ENCODE measurements at regions not wholly inside any gene's neighbourhood (a gene's known extent, or its start where the extent isn't known, plus 50 kb on each side); places are given as distances from the start of the nearest gene placed in this dataset.

GRCh38 chr12:30859226-30859625, 67.3 kb upstream of the TSPAN11 start:
- Histone ChIP-seq H2BK120ac (replicated peaks; ENCODE audit: low read depth, low read length) (no peak overlapping the region), H3K27me3 (replicated peaks in 1 of 4; ENCODE audit: control insufficient read depth in 3 of 4, extremely low read depth in 1 of 4, insufficient read depth in 3 of 4, low read length in 3 of 4) (no peaks in the 10 kb centered on the region; a peak in 1 of 7 replicates), H3K9ac (replicated peaks in 1 of 4; ENCODE audit: extremely low read depth in 1 of 4, low read depth in 3 of 4, low read length in 3 of 4) (no peak overlapping the region), H2BK12ac (ENCODE audit: low read depth, low read length) (no peak overlapping the region), H4K91ac (replicated peaks; ENCODE audit: insufficient read length, low read length) (no peak overlapping the region), H4K8ac (ENCODE audit: extremely low read depth, insufficient read depth, low read length) (no peak overlapping the region), H3K23ac (ENCODE audit: insufficient read length) (no peak overlapping the region), H3K23me2 (ENCODE audit: low read depth, low read length) (no peaks in the 10 kb centered on the region), H3K4me1 (replicated peaks in 1 of 4; ENCODE audit: control insufficient read depth in 3 of 4, insufficient read depth in 4 of 4, low read length in 3 of 4) (peaks cover 0 to 4% (median under 1%) of the 10 kb centered on the region in 4 experiments; a peak in 1 of 7 replicates), H3K18ac (ENCODE audit: extremely low read depth, low read length) (no peak overlapping the region), H2AFZ (ENCODE audit: low read length) (no peak overlapping the region), H3K79me1 (ENCODE audit: low read depth, low read length) (no peaks in the 10 kb centered on the region), H3K4me2 (ENCODE audit: insufficient read depth in 1 of 2, low read depth in 2 of 2, low read length in 2 of 2) (no peak overlapping the region), H3K79me2 (ENCODE audit: control insufficient read depth in 1 of 2, insufficient read depth in 2 of 2, low read length in 2 of 2) (no peaks in the 10 kb centered on the region), H2BK5ac (ENCODE audit: low read depth, low read length) (no peak overlapping the region), H3K4ac (replicated peaks; ENCODE audit: insufficient read length, low read depth, low read length) (no peak overlapping the region), H3K14ac (ENCODE audit: insufficient read length) (no peak overlapping the region), H3K36me3 (ENCODE audit: control insufficient read depth in 2 of 4, insufficient read depth in 4 of 4, low read length in 3 of 4) (no peaks in the 10 kb centered on the region), H3K56ac (replicated peaks; ENCODE audit: insufficient read length, low read depth, low read length) (no peak overlapping the region), H4K5ac (ENCODE audit: insufficient read length, low read depth, low read length) (no peak overlapping the region), H3K4me3 (ENCODE audit: extremely low read depth in 1 of 4, insufficient read depth in 2 of 4, low read depth in 3 of 4, low read length in 4 of 4) (no peak overlapping the region), H2AK5ac (ENCODE audit: low read depth, low read length) (no peak overlapping the region), H4K20me1 (replicated peaks in 1 of 2; ENCODE audit: control insufficient read depth in 1 of 2, insufficient read depth in 2 of 2, low read length in 2 of 2) (no peaks in the 10 kb centered on the region), H3K9me3 (ENCODE audit: insufficient read depth in 2 of 2, low read depth in 1 of 2, low read length in 1 of 2) (no peaks in the 10 kb centered on the region), H2BK20ac (ENCODE audit: low read length) (no peak overlapping the region), H2BK15ac (ENCODE audit: low read length) (no peak overlapping the region), H3K27ac (ENCODE audit: low read depth, low read length) (no peak overlapping the region)
- TF ChIP-seq NRF1 (IDR thresholded peaks at IDR 0.05; ENCODE audit: low read depth, low read length) (no peak), CEBPB (IDR thresholded peaks at IDR 0.05; ENCODE audit: low read depth, low read length) (no peak), NANOG (IDR thresholded peaks at IDR 0.05; ENCODE audit: insufficient read depth, low read depth, low read length, poor library complexity, severe bottlenecking) (no peak), RFX5 (IDR thresholded peaks at IDR 0.05; ENCODE audit: borderline replicate concordance, low read depth, low read length) (no peak), TBP (IDR thresholded peaks at IDR 0.05; ENCODE audit: low read depth, low read length) (no peak), KDM1A (IDR thresholded peaks at IDR 0.05; ENCODE audit: borderline replicate concordance, low read length) (no peak)
- TF ChIP-seq, protein P1, sequence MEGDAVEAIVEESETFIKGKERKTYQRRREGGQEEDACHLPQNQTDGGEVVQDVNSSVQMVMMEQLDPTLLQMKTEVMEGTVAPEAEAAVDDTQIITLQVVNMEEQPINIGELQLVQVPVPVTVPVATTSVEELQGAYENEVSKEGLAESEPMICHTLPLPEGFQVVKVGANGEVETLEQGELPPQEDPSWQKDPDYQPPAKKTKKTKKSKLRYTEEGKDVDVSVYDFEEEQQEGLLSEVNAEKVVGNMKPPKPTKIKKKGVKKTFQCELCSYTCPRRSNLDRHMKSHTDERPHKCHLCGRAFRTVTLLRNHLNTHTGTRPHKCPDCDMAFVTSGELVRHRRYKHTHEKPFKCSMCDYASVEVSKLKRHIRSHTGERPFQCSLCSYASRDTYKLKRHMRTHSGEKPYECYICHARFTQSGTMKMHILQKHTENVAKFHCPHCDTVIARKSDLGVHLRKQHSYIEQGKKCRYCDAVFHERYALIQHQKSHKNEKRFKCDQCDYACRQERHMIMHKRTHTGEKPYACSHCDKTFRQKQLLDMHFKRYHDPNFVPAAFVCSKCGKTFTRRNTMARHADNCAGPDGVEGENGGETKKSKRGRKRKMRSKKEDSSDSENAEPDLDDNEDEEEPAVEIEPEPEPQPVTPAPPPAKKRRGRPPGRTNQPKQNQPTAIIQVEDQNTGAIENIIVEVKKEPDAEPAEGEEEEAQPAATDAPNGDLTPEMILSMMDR (IDR thresholded peaks at IDR 0.05; ENCODE audit: control extremely low read depth in 1 of 3, insufficient read depth in 1 of 3, low read depth in 1 of 3, low read length in 3 of 3), result no peak
- DNase-seq (ENCODE audit: low read depth in 1 of 2, low spot score in 2 of 2) (no peak), FAIRE-seq (no peak)
- 82% methylated on average over 2 of the region's 2 CpGs; no CpG with 5 or more reads in 1 of the 2 experiments for WGBS, 2 experiments (ENCODE audit: extremely low coverage in 1 of 2, insufficient coverage in 1 of 2, insufficient read length in 1 of 2, insufficient replicate concordance in 2 of 2, low coverage in 1 of 2, low lambda C conversion rate in 2 of 2, missing lambda C conversion rate in 1 of 2)
- ChIA-PET POLR2A (ENCODE audit: partially characterized antibody) (interaction anchor here (1.1 kb wide), 1 partner anchor 74 kb away, joined by 3 read pairs; no protein-coding TSS in a partner anchor), CTCF (ENCODE audit: partially characterized antibody) (interaction anchor here (0.6 to 2.1 kb wide), 8 partner anchors 8 to 130 kb away, joined by 3 to 8 read pairs (median 5); no protein-coding TSS in a partner anchor)
